HG03342 (cell line): ENCODE measurements at regions not wholly inside any gene's neighbourhood (a gene's known extent, or its start where the extent isn't known, plus 50 kb on each side); places are given as distances from the start of the nearest gene placed in this dataset.
"Not testable (repeated sequence)": the region's sequence is repeated elsewhere in the genome, so short reads cannot be mapped to it uniquely, and the experiment has no call there.

Source experiments
- ATAC-seq: cut with Tn5 transposase; IDR thresholded peaks from one replicate; pipeline ENCODE4 v1.9.1; 2021; ENCODE audit warnings: mild to moderate bottlenecking, moderate library complexity; ENCODE audit not compliant: unreplicated experiment

DNA sequence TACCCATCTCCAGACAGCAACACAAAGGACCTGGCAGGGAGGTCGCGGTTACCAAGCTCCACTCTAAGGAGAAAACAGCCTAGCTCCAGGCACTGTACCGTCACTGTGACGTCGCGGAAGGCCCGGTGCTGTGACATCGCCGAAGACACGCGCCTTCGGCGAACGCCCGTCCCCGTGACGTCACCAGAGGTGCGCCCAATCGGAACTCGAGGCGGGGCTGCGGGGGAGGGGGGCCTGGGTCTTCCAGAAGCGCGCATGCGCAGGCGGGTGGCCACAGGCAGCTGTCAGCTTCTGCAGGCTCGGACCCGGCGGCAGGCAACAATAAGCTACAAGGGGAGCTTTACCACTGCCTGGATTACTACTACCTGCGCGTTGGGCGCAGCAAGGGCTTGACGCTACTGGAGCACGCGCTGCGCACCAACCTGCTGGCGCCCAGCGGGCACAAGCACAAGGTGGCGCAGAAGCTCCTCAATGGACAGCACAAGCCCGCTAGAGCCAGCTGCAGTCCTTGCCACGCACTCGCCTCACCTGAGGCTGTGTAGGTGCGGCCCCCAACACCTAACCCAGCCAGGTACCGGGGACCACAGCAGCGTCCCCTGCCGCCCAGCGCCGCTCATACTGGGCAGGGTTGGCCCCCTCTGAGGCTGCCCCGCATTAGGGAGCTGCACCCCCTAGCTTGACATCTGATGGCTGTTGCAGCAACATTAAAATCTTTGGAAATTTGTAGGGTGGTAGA lies 208.4 kb downstream of the TPST1 start:
- ATAC-seq: peak; percentile 71

DNA sequence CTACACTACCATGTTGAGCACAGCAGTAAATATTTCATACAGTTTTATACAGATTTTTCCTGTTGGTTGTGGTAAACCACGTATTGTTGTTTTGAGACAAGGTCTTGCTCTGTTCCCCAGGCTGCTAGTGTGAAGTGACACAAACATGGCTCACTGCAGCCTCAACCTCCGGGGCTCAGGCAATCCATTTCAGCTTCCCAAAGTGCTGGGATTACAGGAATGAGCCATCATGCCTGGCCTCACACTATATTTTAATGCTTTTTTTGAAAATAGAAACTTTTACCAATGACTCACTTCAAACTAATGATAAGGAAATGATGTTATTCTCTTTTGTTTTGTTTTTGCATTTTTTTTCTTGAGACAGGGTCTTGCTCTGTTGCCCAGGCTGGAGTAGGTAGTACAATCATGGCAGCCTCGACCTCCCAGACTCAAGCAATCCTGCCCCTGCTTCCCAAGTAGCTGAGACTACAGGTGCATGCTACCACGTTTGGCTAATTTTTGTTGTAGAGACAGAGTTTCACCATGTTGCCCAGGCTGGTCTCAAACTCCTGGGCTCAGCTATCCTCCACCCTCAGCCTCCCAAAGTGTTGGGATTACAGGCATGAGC lies 210.6 kb downstream of the TPST1 start:
- ATAC-seq: no peak

DNA sequence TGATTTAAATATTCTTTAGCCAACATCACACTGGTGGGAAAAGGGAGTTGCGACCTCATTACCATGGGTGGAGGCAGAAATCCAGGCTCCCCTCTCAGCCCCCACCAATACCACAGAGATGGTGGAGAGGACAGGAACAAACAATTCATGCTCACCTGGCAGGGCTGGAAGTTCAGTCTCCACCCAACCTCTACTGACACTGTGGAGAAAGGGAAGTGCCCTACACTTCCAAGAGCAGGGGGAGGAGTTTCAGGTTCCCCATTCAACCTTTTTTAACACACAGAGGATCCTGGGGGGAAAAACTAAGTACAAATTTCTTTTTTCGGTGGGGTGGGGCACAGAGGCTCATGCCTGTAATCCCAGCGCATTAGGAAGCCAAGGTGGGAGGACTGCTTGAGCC lies 210.1 kb upstream of the KCTD7 start:
- ATAC-seq: no peak

DNA sequence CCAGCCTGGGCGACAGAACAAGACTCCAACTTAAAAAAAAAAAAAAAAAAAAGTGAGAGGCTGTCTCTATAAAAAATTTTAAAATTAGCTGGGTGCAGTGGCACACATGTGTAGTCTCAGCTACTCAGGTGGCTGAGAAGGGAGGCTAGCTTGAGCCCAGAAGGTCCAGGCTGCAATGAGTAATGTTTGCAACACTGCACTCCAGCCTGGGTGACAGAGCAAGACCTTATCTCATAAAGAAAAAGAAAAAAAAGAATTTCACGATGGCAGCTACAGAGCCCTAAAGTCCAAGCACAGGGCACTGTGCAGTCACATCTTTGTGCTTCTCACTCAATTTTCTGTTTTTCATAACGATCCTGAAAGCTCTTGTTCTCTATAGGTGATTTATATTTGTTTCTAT lies 209.5 kb upstream of the KCTD7 start:
- ATAC-seq: no peak

DNA sequence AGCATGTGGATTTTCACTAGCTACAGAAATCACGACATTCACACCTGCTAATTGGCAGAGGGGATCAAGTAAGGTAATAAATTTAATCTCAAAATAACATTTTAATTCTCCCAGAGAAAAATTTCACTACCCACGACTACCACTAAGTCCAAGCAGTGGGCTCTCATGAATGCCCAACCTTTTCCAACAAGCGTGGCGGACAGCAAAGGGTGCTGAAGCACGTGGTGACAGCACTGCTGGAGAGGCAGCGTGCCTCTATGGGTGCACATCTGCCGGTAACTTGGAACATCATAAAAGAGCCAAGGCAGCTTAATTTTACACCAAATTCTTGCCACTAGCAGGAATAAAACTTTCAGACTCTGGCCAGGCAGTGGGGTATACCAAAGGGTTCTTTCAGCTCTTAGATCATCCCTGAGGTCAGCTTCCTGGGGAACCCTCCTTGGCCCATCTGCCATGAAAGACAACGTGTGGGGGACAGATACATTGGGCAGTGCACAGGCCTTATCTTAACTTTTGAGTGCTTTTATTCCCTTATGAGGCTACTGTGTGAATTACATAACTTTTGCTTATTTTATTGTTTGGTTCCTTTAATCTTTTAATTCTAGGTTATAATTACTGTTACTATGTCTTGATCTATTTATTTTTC lies 206.7 kb upstream of the KCTD7 start:
- no peak for ATAC-seq

DNA sequence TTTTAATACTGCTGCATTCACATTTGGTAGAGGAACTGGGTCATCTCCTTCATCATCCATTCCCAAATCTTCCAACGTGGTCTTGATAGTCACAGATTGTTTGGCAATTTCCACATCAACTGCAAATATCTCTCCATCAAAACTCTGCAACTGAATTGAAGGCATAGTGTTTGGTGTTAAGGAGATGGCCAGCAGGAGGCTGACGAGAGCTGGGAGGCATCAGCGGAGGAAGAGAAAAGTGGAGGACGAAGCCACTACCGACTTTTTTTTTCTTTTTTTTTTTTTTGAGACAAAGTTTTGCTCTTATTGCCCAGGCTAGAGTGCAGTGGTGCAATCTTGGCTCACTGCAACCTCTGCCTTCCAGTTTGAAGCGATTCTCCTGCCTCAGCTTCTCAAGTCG lies 205.0 kb upstream of the KCTD7 start:
- no peak for ATAC-seq

DNA sequence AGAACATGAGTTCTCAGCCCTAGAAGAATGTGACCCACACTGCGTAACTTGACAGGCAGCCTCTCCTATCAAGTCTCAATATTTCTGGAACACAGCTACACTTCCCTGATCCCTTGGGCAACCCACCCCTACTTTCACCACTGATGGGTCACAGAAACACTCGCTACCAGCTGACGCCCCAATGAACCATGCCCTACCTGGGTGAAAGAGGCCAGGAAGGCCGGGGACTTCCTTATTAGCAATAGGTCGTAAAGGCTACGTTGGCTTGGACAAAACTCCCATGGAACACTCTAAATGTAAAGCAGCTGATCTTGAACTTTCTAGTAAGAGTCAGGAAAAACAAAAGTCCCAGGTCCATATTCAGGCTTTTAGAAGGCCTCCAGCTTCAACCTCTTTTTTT lies 202.3 kb upstream of the KCTD7 start:
- ATAC-seq: no peak

DNA sequence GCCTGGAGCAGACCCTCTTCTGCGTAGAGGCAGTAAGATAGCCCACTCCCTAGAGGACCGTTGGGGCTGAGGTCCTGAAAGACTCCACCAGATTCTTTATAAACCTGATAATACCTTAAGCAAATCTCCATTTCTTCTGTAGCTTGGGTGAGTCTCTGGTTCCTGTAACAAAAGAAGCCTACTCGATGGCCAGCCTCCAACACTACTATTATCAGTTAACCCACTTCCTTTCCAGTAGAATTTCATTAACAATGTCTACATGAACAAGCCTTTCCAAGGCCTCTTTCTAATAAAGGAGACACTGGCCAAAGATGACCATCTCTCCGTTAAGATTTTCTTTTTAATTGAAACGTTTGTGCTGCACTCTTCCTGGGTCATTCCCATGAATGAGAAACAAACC lies 201.7 kb upstream of the KCTD7 start:
- no peak for ATAC-seq

DNA sequence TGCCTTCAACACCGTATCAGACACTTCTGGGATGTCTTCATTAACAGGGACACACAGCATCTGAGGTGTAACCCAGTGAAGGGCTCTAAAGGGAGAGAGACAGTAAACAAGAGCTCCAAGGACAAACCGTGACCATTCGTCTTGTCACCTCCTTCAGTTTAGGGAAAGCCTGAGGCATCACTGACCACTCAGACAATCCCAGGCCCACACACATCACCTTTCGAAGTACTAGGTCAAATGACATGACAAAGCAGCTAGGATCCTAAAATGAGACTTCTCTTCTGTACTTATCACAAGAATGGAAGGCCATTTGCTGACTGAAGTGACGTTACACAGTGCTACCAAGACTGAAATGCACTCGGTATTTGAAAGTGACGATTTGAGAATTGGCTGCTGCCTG lies 200.7 kb upstream of the KCTD7 start:
- ATAC-seq: no peak

DNA sequence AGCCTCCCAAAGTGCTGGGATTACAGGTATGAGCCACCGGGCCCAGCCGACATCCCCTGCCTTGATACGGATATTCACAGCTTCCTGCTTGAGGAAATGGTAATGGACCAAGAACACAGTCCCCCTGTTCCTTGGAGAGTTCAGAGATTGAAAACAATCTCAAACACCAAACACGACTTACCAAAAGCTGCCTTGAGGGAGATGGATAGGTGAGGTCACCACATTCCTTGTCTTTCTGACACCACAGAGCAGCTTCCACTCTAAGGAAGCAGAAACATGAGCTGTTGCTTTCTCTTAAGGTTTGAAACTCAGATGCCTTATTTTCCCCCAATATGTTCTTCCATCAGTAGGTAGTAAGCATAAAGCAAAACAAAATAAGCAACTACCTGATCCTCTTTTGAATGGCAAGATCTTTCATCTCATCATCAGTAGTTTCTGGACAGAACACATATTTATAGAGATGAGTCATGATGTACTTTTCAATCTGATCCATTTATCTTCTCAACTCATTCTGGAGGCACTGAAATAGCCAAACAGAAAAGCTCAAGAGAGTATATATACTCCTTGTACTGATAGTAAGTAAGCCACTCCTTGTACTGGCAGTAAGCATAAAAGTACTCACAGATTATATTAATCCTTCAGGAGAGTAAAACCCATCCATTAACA lies 199.1 kb upstream of the KCTD7 start:
- ATAC-seq: no peak

DNA sequence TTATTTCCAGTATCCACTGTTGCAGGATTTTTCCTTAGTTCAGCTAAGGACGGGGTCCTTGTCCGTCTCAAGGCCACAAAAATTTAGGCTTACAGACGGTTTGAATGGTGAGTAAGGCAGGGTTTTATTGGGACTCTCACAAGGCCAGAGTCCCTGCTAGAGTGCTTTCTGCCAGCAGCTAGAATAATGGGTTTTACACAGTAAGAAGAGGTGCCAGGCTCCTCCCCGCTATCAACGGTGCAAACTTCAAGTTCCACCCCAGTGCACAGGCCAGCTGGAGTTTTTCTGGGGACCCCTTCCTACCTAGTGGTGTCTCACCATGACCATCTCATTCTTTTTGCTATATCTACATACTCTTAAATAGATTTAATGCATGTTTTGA lies 198.5 kb upstream of the KCTD7 start:
- ATAC-seq: no peak

DNA sequence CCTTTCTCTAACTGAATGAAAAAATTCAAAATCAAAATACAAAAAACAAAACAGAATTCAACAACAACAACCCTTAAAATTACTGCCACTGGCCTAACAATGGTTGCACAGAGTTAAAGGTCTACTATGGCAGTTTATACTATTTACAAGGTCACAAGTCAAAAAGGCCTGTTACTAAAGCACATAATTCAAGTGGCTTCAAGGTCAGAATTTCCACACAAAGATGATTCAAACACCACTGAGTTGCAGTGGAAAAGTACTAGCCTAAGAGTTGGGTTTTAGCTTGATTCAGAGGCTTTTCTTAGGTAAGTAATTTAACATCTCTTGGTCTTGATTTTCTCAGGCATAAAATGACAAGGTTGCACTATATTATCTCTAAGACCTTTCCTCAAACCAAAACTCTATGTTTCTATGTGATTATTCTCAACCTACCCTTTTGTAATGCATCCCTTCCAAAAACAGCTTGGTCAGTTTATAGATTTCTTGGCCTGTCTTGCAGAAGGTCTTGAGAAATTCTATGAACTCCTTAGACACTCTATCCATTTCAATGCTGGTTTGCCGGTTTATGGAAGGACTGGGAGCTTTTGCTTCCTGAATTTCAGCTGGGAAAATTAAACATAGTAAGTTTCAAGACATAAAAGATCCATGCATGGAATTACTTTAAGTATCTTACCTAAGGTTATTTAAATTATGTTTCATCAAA lies 189.8 kb upstream of the KCTD7 start:
- not testable (repeated sequence) for ATAC-seq

DNA sequence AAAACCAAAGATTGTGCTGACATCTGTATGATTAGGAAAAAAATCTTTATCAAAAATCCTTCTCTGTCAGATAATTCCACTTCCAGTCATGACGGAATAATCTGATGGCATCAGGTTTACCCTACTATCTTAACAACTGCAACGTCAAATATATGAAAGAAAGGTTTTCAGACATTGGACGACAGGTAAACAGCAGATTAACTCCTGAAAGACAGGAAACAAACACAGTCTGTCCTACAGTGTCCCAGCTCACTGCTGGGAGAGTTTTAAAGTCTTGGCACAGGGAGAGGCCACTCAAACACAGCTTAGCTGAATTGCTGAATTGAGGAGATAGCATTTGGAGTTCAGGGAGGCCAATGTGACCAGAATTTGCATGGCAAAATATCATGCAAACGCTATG lies 186.3 kb upstream of the KCTD7 start:
- ATAC-seq: no peak

DNA sequence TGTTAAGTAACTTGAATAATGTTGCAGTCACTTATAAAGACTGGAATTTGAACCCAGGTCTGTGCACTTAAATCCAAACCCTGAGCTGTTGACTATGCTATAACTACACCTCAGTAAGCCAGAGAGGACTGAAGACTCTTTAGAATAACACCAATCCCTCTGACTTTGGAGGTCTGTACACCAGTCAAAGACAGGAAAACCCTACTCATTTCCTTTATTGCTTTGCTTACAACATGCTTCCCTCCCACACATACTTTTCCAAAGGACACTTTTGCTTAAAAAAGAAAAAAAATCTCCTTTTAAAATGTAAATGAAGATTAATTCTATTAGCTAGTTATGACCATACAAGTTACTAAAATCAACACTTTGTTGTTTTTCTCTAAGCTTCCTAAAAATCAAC lies 184.7 kb upstream of the KCTD7 start:
- ATAC-seq: no peak

DNA sequence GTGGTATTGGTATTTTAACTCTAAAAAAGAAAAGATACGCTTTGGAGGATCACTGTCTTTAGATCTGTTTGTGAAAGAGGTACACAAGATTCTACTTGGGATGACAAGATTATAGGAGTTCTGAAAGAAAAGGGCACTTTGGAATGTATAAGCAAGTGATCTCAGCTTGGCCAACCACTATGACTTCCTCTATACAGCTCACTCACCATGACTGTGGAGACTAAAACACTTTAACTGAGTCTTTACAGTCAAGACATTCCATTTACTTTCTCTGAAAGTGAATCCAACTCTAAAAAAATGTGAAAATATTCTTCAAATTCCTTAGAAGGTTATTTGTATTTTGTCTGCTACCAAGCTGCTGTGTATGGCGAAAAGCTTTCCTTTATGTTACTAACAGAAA lies 181.7 kb upstream of the KCTD7 start:
- ATAC-seq: not testable (repeated sequence)

DNA sequence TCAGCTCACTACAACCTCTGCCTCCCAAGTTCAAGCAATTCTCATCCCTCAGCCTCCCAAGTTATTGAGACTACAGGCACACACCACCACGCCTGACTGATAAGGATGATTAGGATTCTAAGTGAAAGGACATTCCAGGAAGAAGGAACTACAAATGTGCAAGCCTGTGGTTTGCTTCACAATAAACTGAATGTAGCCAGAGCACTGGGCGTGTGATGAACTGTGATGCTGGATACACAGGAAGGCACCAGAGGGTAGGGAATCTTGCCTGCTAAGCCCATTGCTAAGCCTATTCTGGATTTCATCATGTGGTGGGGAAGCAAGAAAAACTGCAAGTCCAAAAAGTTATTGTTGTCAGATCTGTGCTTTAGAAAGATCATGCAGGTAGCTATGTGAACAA lies 177.9 kb upstream of the KCTD7 start:
- not testable (repeated sequence) for ATAC-seq

DNA sequence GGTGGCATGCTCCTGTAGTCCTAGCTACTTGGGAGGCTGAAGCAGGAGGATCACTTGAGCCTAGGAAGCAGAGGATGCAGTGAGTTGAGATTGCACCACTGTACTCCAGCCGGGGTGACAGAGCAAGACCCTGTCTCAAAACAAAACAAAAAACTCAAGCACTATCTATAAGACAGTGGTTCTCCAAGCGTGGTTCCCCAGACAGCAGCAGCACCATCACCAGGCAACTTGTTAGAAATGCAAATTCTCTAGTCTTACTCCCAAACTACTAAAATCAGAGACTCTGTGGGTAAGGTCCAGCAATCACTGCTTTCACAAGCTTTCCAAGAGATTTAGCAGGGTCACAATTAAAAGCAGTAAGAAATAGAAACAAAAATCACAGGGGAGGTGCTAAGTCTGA lies 177.0 kb upstream of the KCTD7 start:
- ATAC-seq: peak; percentile 78

DNA sequence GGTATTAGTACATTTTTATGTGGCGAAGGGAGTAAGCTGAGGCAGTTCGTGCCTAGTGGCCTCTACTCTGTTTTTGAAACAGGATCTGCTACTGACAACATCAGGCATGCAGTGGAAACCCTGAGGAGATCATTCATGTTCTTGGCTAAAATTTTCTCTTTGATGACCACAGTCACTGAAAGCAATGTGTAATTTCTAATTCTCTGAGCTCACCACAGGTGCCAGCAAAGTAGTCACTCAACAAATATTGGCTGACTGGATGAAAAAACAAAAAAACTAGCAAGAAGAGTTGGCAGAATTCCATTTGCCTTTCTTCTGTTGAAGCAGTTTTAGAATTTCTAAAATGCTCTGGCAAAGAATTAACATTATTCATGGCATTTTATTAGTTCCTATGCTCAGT lies 176.5 kb upstream of the KCTD7 start:
- no peak for ATAC-seq

DNA sequence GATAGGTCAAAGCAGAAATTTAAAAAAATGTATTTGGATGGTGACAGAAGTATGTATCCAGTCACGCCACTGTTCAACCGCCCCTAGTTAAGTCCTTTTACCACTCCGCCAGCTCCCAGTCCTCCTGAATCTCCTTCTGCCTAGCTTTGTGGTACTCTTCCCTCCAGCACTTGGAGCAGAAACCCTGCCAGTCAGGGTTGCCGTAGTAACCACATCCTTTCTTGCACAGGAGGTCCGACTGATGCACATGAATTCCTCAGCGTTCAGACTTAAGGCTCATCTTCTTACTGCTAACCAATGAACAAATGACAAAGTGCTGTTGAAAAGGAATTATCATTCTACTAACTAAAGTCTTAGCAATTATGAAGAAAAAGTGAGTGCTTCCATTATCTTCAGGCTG lies 175.3 kb upstream of the KCTD7 start:
- no peak for ATAC-seq

DNA sequence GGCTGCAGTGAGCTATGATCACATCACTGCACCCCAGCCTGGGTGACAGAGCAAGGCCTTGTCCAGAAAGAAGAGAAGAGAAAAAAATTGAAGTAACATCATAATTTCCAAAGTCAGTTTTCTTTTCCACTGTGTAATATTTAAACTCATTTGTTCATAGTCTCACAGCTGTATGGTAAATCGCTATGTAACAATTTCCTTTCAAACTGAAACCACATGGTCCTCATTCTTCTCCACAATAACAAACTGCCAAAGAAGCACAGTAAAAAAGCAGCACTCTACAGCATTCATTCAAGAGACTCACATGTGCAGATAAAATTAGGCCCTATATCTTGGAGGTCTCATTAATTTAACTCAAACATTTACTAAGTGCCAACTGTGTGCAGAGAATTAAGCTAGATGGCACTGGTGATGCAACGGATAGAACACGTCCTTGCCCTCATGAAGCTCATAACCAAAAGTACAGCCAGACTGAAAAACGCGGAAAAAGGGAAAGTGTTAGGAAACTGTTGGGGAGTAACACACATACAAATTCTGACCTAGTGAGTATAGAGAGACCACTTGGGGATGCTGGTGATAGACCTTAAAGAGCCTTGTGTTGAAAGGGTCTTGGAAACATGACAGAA lies 174.0 kb upstream of the KCTD7 start:
- ATAC-seq: no peak

DNA sequence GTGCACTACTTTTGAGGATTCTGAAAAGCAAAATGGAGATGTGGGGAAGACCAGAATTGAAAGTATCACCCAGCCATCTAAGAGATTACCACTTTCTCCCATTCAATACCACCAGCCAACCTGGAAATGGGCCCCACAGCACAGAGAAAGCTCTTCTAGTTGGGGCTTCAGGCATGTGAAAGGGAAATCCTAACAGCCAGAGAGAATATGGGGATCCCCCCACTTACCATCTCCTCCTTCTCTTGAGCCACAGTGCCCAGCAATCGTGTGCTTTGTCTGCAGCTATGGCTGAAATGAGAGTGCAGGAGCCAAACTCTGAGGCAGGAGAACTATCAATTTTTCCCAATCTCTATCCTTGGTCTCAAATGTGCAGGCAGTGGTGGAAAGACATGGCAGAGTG lies 173.2 kb upstream of the KCTD7 start:
- not testable (repeated sequence) for ATAC-seq
